Erythroblast (primary cell): ENCODE measurements at regions not wholly inside any gene's neighbourhood (a gene's known extent, or its start where the extent isn't known, plus 50 kb on each side); places are given as distances from the start of the nearest gene placed in this dataset.
A peak's percentile ranks its signal among the peaks of the same experiment; 100 is the strongest.

Source experiments
- DNase-seq, 2 experiments: peaks; one replicate each; lab custom pipeline; 2025; lab: John Stamatoyannopoulos, UW
- GATA1 ChIP-seq: IDR thresholded peaks from 2 replicates; pipeline ENCODE4 v1.6.1; 2011; ENCODE audit warnings: low read depth, mild to moderate bottlenecking, control low read depth, low read length, moderate library complexity
- POLR2A ChIP-seq: IDR thresholded peaks from 2 replicates; pipeline ENCODE4 v1.6.1; 2011; ENCODE audit warnings: mild to moderate bottlenecking, low read length

DNA sequence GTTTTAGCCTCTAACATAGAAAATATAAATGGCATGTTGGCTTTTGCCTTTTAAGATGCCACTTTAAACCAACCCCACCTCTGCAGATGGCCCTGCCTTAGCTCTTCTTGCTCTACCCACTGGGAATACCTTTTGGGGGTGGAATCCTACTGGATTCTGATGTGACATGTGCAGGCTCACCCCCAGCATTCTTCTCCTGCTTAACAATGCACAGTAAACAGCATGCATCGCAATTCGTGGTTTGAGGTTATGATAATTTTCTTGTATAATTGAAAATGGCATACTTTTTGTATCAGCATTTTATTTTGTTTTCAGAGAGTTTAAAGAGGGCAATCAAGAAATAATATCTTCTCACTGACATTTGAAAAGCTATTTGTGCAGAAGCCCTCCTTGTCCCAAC, 167.9 kb downstream of the AREG start:
- TF ChIP-seq GATA1, result no peak
- TF ChIP-seq POLR2A, result no peak
- DNase-seq, result no peak

DNA sequence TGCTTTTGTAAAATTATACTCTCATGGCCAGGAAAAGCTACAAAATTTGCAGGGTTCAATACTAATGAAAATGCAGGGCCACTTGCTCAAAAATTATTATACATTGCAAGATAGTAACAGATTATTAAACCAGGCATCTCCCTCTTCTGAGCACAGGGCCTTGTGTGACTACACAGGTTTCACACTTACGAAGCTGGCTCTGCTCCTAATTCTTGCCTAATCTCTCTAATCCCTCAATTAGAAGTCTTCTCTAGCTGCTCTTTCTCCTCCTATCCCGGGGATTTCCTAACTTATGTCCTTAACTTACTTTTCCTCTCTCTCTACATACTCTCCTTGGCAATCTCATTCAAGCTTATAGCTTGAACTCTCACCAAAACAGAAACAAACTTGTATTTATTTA, 168.3 kb downstream of the AREG start:
- DNase-seq, result no peak
- TF ChIP-seq GATA1, result no peak
- TF ChIP-seq POLR2A, result no peak

DNA sequence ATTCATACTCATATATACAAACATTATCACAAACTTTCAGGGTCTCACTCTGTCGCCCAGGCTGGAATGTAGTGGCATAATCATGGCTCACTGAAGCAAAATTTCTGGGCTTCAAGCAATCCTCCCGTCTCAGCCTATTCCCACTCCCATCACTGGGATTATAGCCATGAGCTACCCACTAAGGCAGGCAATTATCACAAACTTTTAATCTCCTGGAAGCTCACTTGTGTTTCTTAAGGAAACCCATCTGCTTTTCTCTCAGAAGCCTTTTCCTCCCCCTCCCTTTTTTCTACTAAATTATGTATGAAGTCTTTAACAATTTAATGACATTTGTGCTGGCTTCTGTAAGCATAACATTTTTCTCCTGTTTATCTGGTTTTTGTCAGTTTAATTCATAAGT, 170.5 kb downstream of the AREG start:
- TF ChIP-seq POLR2A, result no peak
- TF ChIP-seq GATA1, result no peak
- no peak for DNase-seq

DNA sequence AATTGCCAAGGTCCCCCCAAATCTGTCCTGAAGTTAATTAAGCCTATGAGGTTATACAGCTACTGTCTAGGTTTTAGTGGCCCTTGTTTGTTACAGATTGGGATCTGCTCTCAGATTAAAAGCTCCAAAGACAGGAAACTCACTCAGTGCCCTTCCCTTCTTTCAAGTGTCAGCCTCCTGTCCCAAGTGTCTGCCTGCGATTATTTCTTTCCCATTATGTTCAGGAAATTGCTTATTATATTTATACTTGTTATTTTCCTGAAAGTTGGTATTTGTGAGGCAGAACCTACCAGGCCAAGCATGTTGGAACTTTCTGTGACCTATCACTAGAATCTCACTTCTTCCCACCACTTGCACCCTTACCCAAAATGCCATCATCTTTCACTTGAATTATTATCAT, 173.2 kb downstream of the AREG start:
- TF ChIP-seq POLR2A, result no peak
- no peak for TF ChIP-seq GATA1
- no peak for DNase-seq

DNA sequence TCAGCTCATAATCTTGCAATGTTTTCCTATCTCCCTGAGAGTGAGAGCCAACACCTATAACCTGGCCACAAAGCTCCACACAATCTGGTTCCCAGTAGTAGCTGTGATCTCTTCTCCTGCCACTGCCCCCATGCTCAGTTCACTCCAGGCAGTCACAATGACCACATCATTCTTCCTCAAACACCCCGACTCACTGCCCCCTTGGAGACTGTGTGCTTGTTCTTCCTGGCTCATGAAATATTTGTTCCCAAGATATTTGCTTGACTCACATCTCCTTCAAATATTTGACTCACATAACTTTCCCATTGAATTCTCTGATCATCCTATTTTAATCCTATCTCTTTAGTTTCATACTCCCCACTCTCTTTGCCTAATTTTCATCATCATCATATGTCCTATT, 173.7 kb downstream of the AREG start:
- TF ChIP-seq GATA1 (no peak), POLR2A (no peak)
- DNase-seq, result no peak

DNA sequence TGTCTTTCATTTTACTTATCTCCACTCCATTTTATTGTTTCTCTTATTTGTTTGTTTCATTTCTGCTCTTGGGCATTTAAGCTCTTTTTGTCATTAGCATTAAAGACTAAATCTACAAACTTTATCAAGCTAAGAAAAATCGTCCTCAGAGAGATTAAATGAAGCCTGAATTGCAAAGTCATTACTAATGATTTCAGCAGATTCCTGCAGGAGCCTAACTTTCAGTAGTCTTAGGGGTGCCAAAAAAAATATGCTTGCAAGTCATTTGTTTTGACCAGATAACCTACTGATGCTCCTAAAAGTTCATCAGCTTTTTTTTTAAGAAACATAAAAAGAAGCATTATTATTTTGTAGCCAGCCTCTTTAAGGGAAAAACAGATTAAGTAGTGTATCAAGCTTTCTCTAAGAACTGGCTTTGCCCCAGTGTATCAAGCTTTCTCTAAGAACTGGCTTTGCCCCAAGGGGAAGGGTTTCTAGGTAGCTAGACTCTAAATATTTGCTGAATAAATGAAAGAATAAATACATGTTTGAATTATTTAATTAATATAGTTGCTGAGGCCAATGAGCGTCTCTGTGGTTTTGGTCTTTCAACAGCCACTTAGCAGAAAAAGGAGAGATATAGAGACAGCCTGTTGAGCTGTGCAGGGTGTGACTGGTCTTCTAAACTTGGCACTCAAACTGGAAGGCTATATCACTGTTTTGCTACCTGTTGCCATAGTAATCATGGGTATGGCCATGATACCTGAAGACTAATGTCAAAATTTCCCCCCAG, 174.2 kb downstream of the BTC start:
- TF ChIP-seq POLR2A, result no peak
- TF ChIP-seq GATA1, result no peak
- DNase-seq, result peak in 1 of 2 experiments; percentile 44

DNA sequence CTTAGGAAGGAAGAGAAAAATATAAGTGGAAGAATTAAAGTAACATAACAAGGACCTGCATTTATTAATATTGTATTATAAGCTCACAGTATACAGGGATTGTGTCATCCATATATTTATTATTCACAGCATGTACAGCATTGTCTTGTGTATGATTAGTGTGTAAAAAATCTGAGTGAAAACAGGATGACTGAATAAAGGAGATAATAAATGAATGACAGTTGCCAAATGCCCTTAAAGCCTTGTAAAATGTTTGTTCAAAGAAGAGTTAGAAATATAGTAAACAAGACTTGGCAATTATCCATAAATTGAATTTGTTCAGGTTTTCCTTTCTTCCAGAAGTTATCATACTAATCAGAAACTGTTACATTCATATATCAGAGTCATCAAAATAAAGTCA, 172.7 kb downstream of the BTC start:
- no peak for TF ChIP-seq GATA1
- TF ChIP-seq POLR2A, result no peak
- DNase-seq, result no peak

DNA sequence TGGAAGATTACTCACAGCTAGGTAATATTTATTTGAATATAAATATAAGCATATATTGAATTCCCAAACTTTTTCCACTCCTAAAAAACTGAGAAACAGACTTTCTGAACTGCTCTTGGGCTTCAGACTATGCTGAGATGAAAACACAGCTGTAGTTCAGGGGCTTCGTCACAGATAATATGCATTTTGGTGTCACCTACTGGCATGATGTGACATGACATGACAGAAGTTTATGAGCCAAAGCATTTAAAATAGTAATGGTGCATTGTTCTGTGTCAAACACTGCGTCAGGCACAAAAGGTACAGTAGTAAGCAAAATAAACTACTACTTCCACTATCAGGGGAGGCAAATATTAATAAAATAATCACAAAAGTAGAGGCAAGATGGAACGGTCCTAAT, 171.3 kb downstream of the BTC start:
- DNase-seq, result peak; percentile 51 to 70
- TF ChIP-seq GATA1 (no peak), POLR2A (no peak)

DNA sequence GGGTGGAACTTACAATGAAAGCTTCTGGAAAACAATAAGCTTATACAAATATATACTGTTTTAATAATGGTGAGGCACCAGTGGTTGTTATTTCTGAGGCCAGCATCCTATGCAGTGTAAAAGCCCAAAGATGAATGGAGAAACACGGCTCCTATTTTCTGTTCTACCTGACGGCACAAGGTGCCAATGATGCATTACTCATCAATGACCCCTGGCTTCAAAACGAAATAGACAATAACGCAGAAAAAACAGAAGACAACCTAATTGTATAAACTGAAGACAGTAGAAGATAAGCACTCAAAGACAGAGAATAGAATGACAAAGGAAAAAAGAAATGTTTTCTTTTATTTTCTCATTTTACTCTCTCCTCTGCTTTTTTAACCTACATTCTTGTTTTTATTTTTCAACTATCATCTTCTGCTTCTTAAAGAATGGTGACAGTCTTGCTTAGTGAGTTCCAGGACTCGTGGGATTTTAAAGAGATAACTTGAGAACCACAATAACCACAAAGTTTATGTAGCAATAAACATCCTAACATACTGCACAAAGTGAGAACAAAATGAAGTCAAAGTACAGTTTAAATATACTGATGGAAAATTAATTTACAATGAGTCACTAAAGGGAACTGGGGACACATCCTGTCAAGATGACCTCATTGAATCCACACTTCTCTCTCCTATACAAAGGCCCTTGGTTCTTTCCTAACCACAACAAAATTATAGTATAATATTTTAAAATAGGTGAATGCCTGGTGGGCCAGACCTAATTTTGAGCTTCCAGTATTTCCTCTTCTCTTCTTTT, 169.8 kb downstream of the BTC start:
- no peak for DNase-seq
- TF ChIP-seq GATA1 (no peak), POLR2A (no peak)

DNA sequence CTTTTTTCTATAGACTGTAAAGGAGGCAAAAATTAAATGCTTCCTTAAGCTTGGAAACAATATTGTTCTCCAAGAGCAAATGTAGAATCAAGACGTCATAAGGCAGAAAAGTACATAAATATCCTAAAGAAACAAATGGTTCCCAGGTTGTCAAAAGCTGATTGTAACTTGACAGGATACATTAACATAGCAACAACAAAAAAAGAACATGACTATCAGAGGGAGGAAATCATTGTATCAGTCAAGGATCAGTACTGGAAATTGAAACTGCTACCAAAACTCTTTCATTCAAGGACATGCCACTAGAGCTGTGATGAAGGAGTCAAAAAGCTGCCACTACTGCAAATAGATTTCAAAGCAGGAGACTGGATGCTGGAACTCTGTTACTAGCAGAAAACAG, 168.3 kb downstream of the BTC start:
- no peak for DNase-seq
- TF ChIP-seq GATA1 (no peak), POLR2A (no peak)

DNA sequence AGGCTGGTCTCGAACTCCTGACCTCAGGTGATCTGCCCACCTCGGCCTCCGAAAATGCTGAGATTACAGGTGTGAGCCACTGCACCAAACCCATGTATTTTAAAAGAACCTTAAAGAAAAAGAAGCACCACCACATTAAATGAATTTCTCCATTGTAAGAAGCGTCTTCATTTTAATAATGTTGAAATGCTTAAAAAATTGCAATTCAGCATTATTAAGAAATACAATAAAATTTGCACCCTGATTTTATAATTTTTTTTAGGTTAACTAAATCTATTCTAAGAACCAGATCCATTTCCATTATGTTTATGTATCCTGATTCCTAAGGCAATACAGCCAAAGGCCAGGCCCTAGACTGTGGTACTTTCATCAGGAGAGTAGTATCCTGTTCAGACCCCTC, 167.2 kb downstream of the BTC start:
- no peak for TF ChIP-seq POLR2A
- TF ChIP-seq GATA1, result no peak
- DNase-seq, result no peak

DNA sequence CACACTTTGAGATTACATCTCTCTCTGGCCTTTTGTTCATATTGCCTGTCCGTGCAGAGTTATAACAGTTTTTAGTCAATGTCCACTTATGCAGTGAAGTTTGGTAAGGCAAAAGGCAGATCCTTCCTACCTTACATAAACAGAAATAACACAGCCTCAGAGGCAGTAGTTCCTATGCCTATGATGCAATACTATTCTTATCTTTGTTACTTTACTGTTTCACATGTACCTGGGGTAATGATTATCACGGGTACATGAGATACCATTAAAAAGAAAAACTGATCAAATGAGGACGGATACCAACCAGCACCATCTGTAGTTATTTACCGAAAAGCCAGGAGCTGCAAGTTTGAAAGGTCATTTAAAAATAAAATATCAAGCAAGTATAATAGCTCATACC, 166.8 kb downstream of the BTC start:
- no peak for DNase-seq
- TF ChIP-seq GATA1 (no peak), POLR2A (no peak)

DNA sequence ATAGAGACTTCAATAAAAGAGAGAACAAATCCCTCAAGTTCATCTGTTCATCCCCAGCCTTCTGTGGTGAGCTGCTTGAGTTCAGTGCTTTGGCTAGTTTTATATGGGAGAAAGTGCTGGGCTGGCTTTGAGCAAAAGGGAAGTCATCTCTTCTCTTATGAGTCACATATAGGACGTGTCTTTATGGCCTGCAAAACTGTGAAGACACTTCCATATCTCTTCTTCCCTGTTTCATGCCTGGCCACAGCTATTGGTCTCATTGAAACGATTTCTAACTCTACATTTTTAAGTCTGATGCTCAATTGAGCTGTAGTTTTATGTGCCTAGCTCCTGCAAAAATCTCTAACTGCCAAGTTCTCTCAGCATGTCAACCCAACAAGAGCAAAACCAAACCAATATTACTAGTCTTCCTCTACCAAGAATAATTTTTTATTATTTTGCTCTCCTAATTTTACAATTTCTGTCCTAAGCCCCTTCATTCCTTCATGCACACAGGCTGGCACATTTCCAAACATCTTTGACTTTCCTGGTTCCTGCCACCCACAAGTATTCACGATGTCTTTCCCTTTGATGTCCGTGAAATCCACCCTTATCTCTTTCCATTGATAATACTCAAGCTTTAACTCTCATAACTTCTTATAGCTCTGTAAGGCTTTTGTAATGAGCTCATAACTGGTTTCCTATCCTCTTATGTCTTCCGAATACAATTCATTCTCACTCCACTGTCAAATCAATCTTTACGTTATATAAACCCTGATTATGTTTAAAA, 165.3 kb downstream of the BTC start:
- TF ChIP-seq POLR2A, result no peak
- TF ChIP-seq GATA1, result no peak
- DNase-seq, result peak in 1 of 2 experiments; percentile 3

DNA sequence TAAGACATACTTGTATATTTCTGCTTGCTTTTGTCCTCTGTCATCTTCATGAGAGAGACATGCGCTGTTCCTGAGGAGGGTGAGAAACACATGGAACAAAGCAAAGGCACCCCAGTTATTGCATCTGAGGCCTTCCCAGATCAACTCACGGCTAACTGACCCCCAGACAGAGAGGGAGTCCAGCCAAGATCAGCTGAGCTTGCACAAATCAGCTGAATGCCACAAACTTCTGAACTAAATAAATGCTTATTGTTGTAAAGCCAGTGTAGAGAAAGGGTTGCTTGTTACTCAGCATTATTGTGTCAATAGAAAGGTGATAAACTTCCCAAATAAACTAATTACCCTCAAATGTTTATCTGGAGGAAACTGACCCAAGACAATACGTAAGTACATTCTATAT, 163.8 kb downstream of the BTC start:
- no peak for DNase-seq
- TF ChIP-seq GATA1 (no peak), POLR2A (no peak)
